ENCODE measurements at regions not wholly inside any gene's neighbourhood (a gene's known extent, or its start where the extent isn't known, plus 50 kb on each side); places are given as distances from the start of the nearest gene placed in this dataset.

DNA sequence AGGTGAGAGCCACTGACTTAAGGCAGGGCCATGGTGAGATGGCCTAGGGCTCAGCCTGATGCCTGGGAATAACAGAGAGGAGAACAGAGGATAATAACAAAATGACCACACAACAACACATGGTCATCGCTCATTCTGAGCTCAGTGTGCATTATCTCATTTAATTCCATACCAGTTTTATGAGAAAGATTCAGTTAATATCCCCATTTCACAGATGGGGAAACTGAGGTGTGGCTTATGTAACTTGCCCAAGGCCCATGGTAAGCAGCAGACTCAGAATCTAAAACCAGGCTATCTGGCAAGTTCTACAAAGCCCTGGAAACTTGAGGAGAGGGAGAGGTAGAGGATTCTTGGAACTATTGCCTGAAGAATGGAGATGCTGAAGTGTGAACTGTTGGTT lies 200.9 kb upstream of the PMEPA1 start:
- no peaks in the 10 kb centered on the region for H3K9me2 ChIP-seq (ENCODE audit: insufficient read depth)
- peaks cover 39% of the 10 kb centered on the region for H3K27me3 ChIP-seq (ENCODE audit: insufficient read depth, low read length)
- H3K4me1 ChIP-seq (ENCODE audit: control insufficient read depth in 1 of 2, insufficient read depth in 2 of 2, low read length in 2 of 2): no peaks in the 10 kb centered on the region
- DNase-seq (ENCODE audit: low read depth, low spot score) (no peak), ATAC-seq (no peak)
- no peak overlapping the region for H3K9ac ChIP-seq (ENCODE audit: low read length)
- H4K20me1 ChIP-seq (ENCODE audit: insufficient read depth): no peaks in the 10 kb centered on the region
- H2AFZ ChIP-seq (ENCODE audit: low read depth, low read length, poor library complexity, severe bottlenecking): no peak overlapping the region
- H3K4me3 ChIP-seq (replicated peaks in 1 of 2; ENCODE audit: low read depth in 1 of 2, low read length in 2 of 2): no peak overlapping the region
- RAD21 ChIA-PET (ENCODE audit: low non-redundant PET in 1 of 2, low total read pairs in 2 of 2, uncharacterized antibody in 2 of 2, unreplicated experiment in 2 of 2): no interaction called here
- no peak for TF ChIP-seq POLR2AphosphoS5 (IDR thresholded peaks at IDR 0.05; ENCODE audit: low read depth, low read length)
- TF ChIP-seq ELF1 (IDR thresholded peaks at IDR 0.05; ENCODE audit: borderline replicate concordance, low read depth): no peak
- no peak for TF ChIP-seq EGR1 (IDR thresholded peaks at IDR 0.05; ENCODE audit: low read depth)
- TF ChIP-seq SRF (IDR thresholded peaks at IDR 0.05; ENCODE audit: low read depth): no peak
- TF ChIP-seq, protein P1, sequence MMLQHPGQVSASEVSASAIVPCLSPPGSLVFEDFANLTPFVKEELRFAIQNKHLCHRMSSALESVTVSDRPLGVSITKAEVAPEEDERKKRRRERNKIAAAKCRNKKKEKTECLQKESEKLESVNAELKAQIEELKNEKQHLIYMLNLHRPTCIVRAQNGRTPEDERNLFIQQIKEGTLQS (IDR thresholded peaks at IDR 0.05): no peak
- TF ChIP-seq RAD21 (IDR thresholded peaks at IDR 0.05; ENCODE audit: low read depth): no peak
- TF ChIP-seq REST (IDR thresholded peaks at IDR 0.05; ENCODE audit: low read depth): no peak
- TF ChIP-seq EZH2 (IDR thresholded peaks at IDR 0.05): no peak
- TF ChIP-seq YY1 (IDR thresholded peaks at IDR 0.05; ENCODE audit: extremely low read depth, insufficient replicate concordance, low read depth, low read length): no peak
- intact Hi-C loops (cut with micrococcal nuclease): no loop called here
- no peaks in the 10 kb centered on the region for H3K79me2 ChIP-seq (ENCODE audit: insufficient read depth, low read length)
- BruUV-seq (replicated peaks): no TSS peak
- no peak overlapping the region for H3K4me2 ChIP-seq (ENCODE audit: low read length)
- H3K36me3 ChIP-seq (ENCODE audit: control insufficient read depth in 1 of 2, insufficient read depth in 2 of 2, low read length in 2 of 2): no peaks in the 10 kb centered on the region
- CTCF ChIA-PET: no interaction called here
- no peaks in the 10 kb centered on the region for H3K9me3 ChIP-seq (ENCODE audit: control insufficient read depth in 1 of 2, insufficient read depth in 1 of 2, low read depth in 1 of 2, low read length in 2 of 2)
- POLR2A ChIA-PET: no interaction called here
- no peak overlapping the region for H3K27ac ChIP-seq (ENCODE audit: low read depth, low read length)

Measured in HCT116 (cell line).